ENCODE measurements at regions not wholly inside any gene's neighbourhood (a gene's known extent, or its start where the extent isn't known, plus 50 kb on each side); places are given as distances from the start of the nearest gene placed in this dataset.

GRCh38 chr16:6570530-6570929 lies 762.1 kb upstream of the RBFOX1 start:
- TF ChIP-seq CTCF (IDR thresholded peaks at IDR 0.05) = no peak
- TF ChIP-seq POLR2A (IDR thresholded peaks at IDR 0.05) = no peak
